ENCODE measurements at regions not wholly inside any gene's neighbourhood (a gene's known extent, or its start where the extent isn't known, plus 50 kb on each side); places are given as distances from the start of the nearest gene placed in this dataset.

GRCh38 chr13:66071029-66071428 lies 1159.1 kb downstream of the PCDH9 start:
- H2AFZ ChIP-seq (ENCODE audit: low read depth, low read length, severe bottlenecking), result no peak overlapping the region
- no peak overlapping the region for H3K4me3 ChIP-seq (ENCODE audit: insufficient read depth, low read length, poor library complexity, severe bottlenecking)
- H3K27ac ChIP-seq (ENCODE audit: low read depth, low read length), result no peak overlapping the region

GRCh38 chr13:66069570-66069969 lies 1160.6 kb downstream of the PCDH9 start:
- Histone ChIP-seq H3K4me2 (ENCODE audit: low read depth, low read length, poor library complexity, severe bottlenecking) (no peak overlapping the region), H2AFZ (ENCODE audit: low read depth, low read length, severe bottlenecking) (peak overlapping the region; percentile 14), H3F3A (ENCODE audit: insufficient read depth) (no peaks in the 10 kb centered on the region), H3K36me3 (ENCODE audit: low read length) (no peaks in the 10 kb centered on the region), H3K9me2 (replicated peaks; ENCODE audit: insufficient read depth, low read length) (no peaks in the 10 kb centered on the region), H3K79me2 (ENCODE audit: insufficient read depth, low read length) (no peaks in the 10 kb centered on the region), H3K27me3 (ENCODE audit: low read length) (no peaks in the 10 kb centered on the region), H3K27ac (ENCODE audit: low read depth, low read length) (no peak overlapping the region), H4K20me1 (ENCODE audit: low read depth, low read length) (no peaks in the 10 kb centered on the region), H3K4me3 (ENCODE audit: insufficient read depth, low read length, poor library complexity, severe bottlenecking) (no peak overlapping the region), H3K9ac (ENCODE audit: low read length) (no peak overlapping the region), H3K9me3 (ENCODE audit: insufficient read depth, low read length) (no peaks in the 10 kb centered on the region)
- TF ChIP-seq CTCF (IDR thresholded peaks at IDR 0.05; ENCODE audit: insufficient read depth, low read length, poor library complexity, severe bottlenecking) (no peak), EZH2phosphoT487 (conservative IDR thresholded peaks at IDR 0.05; ENCODE audit: low read length) (no peak)

More at GRCh38 chr13:66071029-66071428, 1159.1 kb downstream of the PCDH9 start:
- TF ChIP-seq EZH2phosphoT487 (conservative IDR thresholded peaks at IDR 0.05; ENCODE audit: low read length) (no peak), CTCF (IDR thresholded peaks at IDR 0.05; ENCODE audit: insufficient read depth, low read length, poor library complexity, severe bottlenecking) (no peak)
- H3K4me2 ChIP-seq (ENCODE audit: low read depth, low read length, poor library complexity, severe bottlenecking), result no peak overlapping the region
- no peak overlapping the region for H3K9ac ChIP-seq (ENCODE audit: low read length)
- no peaks in the 10 kb centered on the region for H3K9me2 ChIP-seq (replicated peaks; ENCODE audit: insufficient read depth, low read length)
- no peaks in the 10 kb centered on the region for H3K9me3 ChIP-seq (ENCODE audit: insufficient read depth, low read length)
- no peaks in the 10 kb centered on the region for H3K36me3 ChIP-seq (ENCODE audit: low read length)
- no peaks in the 10 kb centered on the region for H3K27me3 ChIP-seq (ENCODE audit: low read length)
- no peaks in the 10 kb centered on the region for H3F3A ChIP-seq (ENCODE audit: insufficient read depth)
- H3K79me2 ChIP-seq (ENCODE audit: insufficient read depth, low read length), result no peaks in the 10 kb centered on the region
- H4K20me1 ChIP-seq (ENCODE audit: low read depth, low read length), result no peaks in the 10 kb centered on the region

GRCh38 chr13:66068683-66069082 lies 1161.5 kb downstream of the PCDH9 start:
- no peaks in the 10 kb centered on the region for H3F3A ChIP-seq (ENCODE audit: insufficient read depth)
- no peaks in the 10 kb centered on the region for H3K36me3 ChIP-seq (ENCODE audit: low read length)
- H3K4me2 ChIP-seq (ENCODE audit: low read depth, low read length, poor library complexity, severe bottlenecking), result no peak overlapping the region
- H3K27ac ChIP-seq (ENCODE audit: low read depth, low read length), result no peak overlapping the region
- H3K9ac ChIP-seq (ENCODE audit: low read length), result no peak overlapping the region
- no peak overlapping the region for H3K4me3 ChIP-seq (ENCODE audit: insufficient read depth, low read length, poor library complexity, severe bottlenecking)
- H3K27me3 ChIP-seq (ENCODE audit: low read length), result no peaks in the 10 kb centered on the region
- no peak overlapping the region for H2AFZ ChIP-seq (ENCODE audit: low read depth, low read length, severe bottlenecking)
- no peaks in the 10 kb centered on the region for H3K9me2 ChIP-seq (replicated peaks; ENCODE audit: insufficient read depth, low read length)
- no peaks in the 10 kb centered on the region for H3K79me2 ChIP-seq (ENCODE audit: insufficient read depth, low read length)
- no peaks in the 10 kb centered on the region for H3K9me3 ChIP-seq (ENCODE audit: insufficient read depth, low read length)
- no peaks in the 10 kb centered on the region for H4K20me1 ChIP-seq (ENCODE audit: low read depth, low read length)
- TF ChIP-seq EZH2phosphoT487 (conservative IDR thresholded peaks at IDR 0.05; ENCODE audit: low read length), result no peak
- no peak for TF ChIP-seq CTCF (IDR thresholded peaks at IDR 0.05; ENCODE audit: insufficient read depth, low read length, poor library complexity, severe bottlenecking)

All from SU-DHL-6 (cell line).